ENCODE measurements at regions not wholly inside any gene's neighbourhood (a gene's known extent, or its start where the extent isn't known, plus 50 kb on each side); places are given as distances from the start of the nearest gene placed in this dataset.
A peak's percentile ranks its signal among the peaks of the same experiment; 100 is the strongest.

- Histone ChIP-seq H3K23ac (ENCODE audit: low read length) (no peak overlapping the region), H3K36me3 (ENCODE audit: control insufficient read depth in 1 of 2, insufficient read depth in 2 of 2, low read length in 2 of 2) (no peaks in the 10 kb centered on the region), H2BK120ac (ENCODE audit: insufficient read depth, low read length, poor library complexity) (peak overlapping the region; percentile 98), H3K27me3 (ENCODE audit: insufficient read depth, low read length) (no peaks in the 10 kb centered on the region), H3K27ac (ENCODE audit: low read depth, low read length) (peak overlapping the region; percentile 97), H3K18ac (ENCODE audit: low read length) (no peak overlapping the region), H3K79me1 (ENCODE audit: low read length) (peaks cover 46% of the 10 kb centered on the region), H2AK5ac (ENCODE audit: low read length) (peak overlapping the region; percentile 99), H4K91ac (ENCODE audit: low read depth, low read length) (peak overlapping the region; percentile 99), H2BK12ac (ENCODE audit: low read length) (peak overlapping the region; percentile 93), H3K9me3 (ENCODE audit: insufficient read depth, low read depth, low read length) (no peaks in the 10 kb centered on the region), H3K4me2 (ENCODE audit: low read length) (no peak overlapping the region), H3K14ac (ENCODE audit: low read length) (peak overlapping the region; percentile 88), H2BK5ac (ENCODE audit: low read depth, low read length, poor library complexity) (peak overlapping the region; percentile 97), H3K79me2 (ENCODE audit: control insufficient read depth, insufficient read depth, low read length, poor library complexity) (peaks cover 3% of the 10 kb centered on the region), H4K8ac (ENCODE audit: low read depth, low read length) (peak overlapping the region; percentile 78), H3K4me3 (ENCODE audit: low read depth, low read length) (no peak overlapping the region), H3K4ac (ENCODE audit: low read depth, low read length) (peak overlapping the region; percentile 86), H3K4me1 (ENCODE audit: control insufficient read depth in 1 of 2, insufficient read depth in 2 of 2, low read length in 2 of 2) (peaks cover 29 to 33% of the 10 kb centered on the region in 2 experiments), H3K9ac (ENCODE audit: low read length) (no peak overlapping the region), H2AFZ (ENCODE audit: insufficient read depth, low read length, poor library complexity) (no peak overlapping the region), H4K12ac (ENCODE audit: low read depth, low read length) (no peak overlapping the region)
- no CpG with 5 or more reads among the region's 3 CpGs for WGBS (ENCODE audit: extremely low coverage, insufficient coverage, insufficient read length)
- DNase-seq = no peak
Observed at GRCh38 chr1:116855773-116856201, 53.9 kb upstream of the PTGFRN start.

- Histone ChIP-seq H2AK5ac (ENCODE audit: low read length) (no peak overlapping the region), H3K27me3 (ENCODE audit: insufficient read depth, low read length) (no peaks in the 10 kb centered on the region), H3K4ac (ENCODE audit: low read depth, low read length) (no peak overlapping the region), H4K8ac (ENCODE audit: low read depth, low read length) (peak overlapping the region; percentile 73), H3K79me1 (ENCODE audit: low read length) (peaks cover 46% of the 10 kb centered on the region), H3K9me3 (ENCODE audit: insufficient read depth, low read depth, low read length) (no peaks in the 10 kb centered on the region), H3K27ac (ENCODE audit: low read depth, low read length) (peak overlapping the region; percentile 97), H4K91ac (ENCODE audit: low read depth, low read length) (peak overlapping the region; percentile 78), H2AFZ (ENCODE audit: insufficient read depth, low read length, poor library complexity) (no peak overlapping the region), H3K79me2 (ENCODE audit: control insufficient read depth, insufficient read depth, low read length, poor library complexity) (peaks cover 3% of the 10 kb centered on the region), H3K4me1 (ENCODE audit: control insufficient read depth in 1 of 2, insufficient read depth in 2 of 2, low read length in 2 of 2) (peaks cover 29 to 33% of the 10 kb centered on the region in 2 experiments), H3K4me3 (ENCODE audit: low read depth, low read length) (no peak overlapping the region), H3K36me3 (ENCODE audit: control insufficient read depth in 1 of 2, insufficient read depth in 2 of 2, low read length in 2 of 2) (no peaks in the 10 kb centered on the region), H3K14ac (ENCODE audit: low read length) (peak overlapping the region; percentile 61), H2BK5ac (ENCODE audit: low read depth, low read length, poor library complexity) (peak overlapping the region; percentile 73), H3K9ac (ENCODE audit: low read length) (no peak overlapping the region), H3K23ac (ENCODE audit: low read length) (no peak overlapping the region), H3K4me2 (ENCODE audit: low read length) (no peak overlapping the region), H3K18ac (ENCODE audit: low read length) (no peak overlapping the region), H2BK12ac (ENCODE audit: low read length) (peak overlapping the region; percentile 77), H2BK120ac (ENCODE audit: insufficient read depth, low read length, poor library complexity) (peak overlapping the region; percentile 43), H4K12ac (ENCODE audit: low read depth, low read length) (no peak overlapping the region)
- no CpG with 5 or more reads among the region's 3 CpGs for WGBS (ENCODE audit: extremely low coverage, insufficient coverage, insufficient read length)
- DNase-seq = no peak
Observed at GRCh38 chr1:116856312-116856711, 53.4 kb upstream of the PTGFRN start.

DNA sequence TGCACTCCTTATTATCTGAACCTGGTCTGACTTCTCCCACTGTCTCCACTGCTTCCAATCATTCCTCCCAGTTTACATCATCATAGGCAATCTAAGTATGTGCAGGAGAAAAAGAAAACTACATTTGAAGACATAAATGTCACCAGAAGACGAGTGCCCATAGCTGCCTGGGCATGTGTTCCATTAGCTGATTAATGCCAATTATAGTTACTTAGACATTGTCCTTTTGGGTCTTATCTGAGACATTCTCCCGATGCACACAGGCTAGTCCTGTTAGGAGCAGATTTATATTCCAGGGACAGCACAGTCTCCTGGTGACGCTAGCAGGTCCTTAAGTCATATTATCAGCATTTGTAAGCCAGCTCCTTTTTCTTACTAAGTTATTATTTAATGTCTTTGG is 52.6 kb upstream of the PTGFRN start:
- peak overlapping the region; percentile 3 for H2BK12ac ChIP-seq (ENCODE audit: low read length)
- H3K27me3 ChIP-seq (ENCODE audit: insufficient read depth, low read length) = no peaks in the 10 kb centered on the region
- H3K27ac ChIP-seq (ENCODE audit: low read depth, low read length) = peak overlapping the region; percentile 42
- no peak overlapping the region for H3K4ac ChIP-seq (ENCODE audit: low read depth, low read length)
- peak overlapping the region; percentile 13 for H2BK120ac ChIP-seq (ENCODE audit: insufficient read depth, low read length, poor library complexity)
- WGBS (ENCODE audit: extremely low coverage, insufficient coverage, insufficient read length) = no CpG with 5 or more reads among the region's 3 CpGs
- H3K79me2 ChIP-seq (ENCODE audit: control insufficient read depth, insufficient read depth, low read length, poor library complexity) = peaks cover 3% of the 10 kb centered on the region
- no peak overlapping the region for H3K4me3 ChIP-seq (ENCODE audit: low read depth, low read length)
- no peak overlapping the region for H2AK5ac ChIP-seq (ENCODE audit: low read length)
- no peaks in the 10 kb centered on the region for H3K9me3 ChIP-seq (ENCODE audit: insufficient read depth, low read depth, low read length)
- no peak overlapping the region for H3K18ac ChIP-seq (ENCODE audit: low read length)
- peak overlapping the region; percentile 11 for H4K91ac ChIP-seq (ENCODE audit: low read depth, low read length)
- H3K4me2 ChIP-seq (ENCODE audit: low read length) = no peak overlapping the region
- no peak overlapping the region for H4K8ac ChIP-seq (ENCODE audit: low read depth, low read length)
- H3K79me1 ChIP-seq (ENCODE audit: low read length) = peaks cover 42% of the 10 kb centered on the region
- H3K14ac ChIP-seq (ENCODE audit: low read length) = no peak overlapping the region
- H3K4me1 ChIP-seq (ENCODE audit: control insufficient read depth in 1 of 2, insufficient read depth in 2 of 2, low read length in 2 of 2) = peaks cover 25 to 28% of the 10 kb centered on the region in 2 experiments
- no peaks in the 10 kb centered on the region for H3K36me3 ChIP-seq (ENCODE audit: control insufficient read depth in 1 of 2, insufficient read depth in 2 of 2, low read length in 2 of 2)
- DNase-seq = peak in 1 of 2 donors; percentile 45
- no peak overlapping the region for H2AFZ ChIP-seq (ENCODE audit: insufficient read depth, low read length, poor library complexity)
- H3K23ac ChIP-seq (ENCODE audit: low read length) = no peak overlapping the region
- no peak overlapping the region for H4K12ac ChIP-seq (ENCODE audit: low read depth, low read length)
- no peak overlapping the region for H3K9ac ChIP-seq (ENCODE audit: low read length)
- H2BK5ac ChIP-seq (ENCODE audit: low read depth, low read length, poor library complexity) = peak overlapping the region; percentile 25
